Naive thymus-derived CD8-positive, alpha-beta T cell (primary cell): ENCODE measurements at regions not wholly inside any gene's neighbourhood (a gene's known extent, or its start where the extent isn't known, plus 50 kb on each side); places are given as distances from the start of the nearest gene placed in this dataset.
A peak's percentile ranks its signal among the peaks of the same experiment; 100 is the strongest.

Source experiments
- ATAC-seq, 2 donors: fragments of 150-1000 bp; cut with Tn5 transposase in 1 of 2; sonication (Bioruptor Pico), chemical (Tn5 transposase) in 1 of 2; 1 replicate in 1 of 2; 2 replicates in 1 of 2; pipeline ENCODE4 v1.10.0; 2021; ENCODE audit warnings: mild to moderate bottlenecking in 2 of 2, moderate library complexity in 2 of 2
- POLR2A ChIA-PET: fragments of 350-600 bp; sonication (Branson Sonifier 250); formaldehyde crosslinking; loops from one replicate; lab custom pipeline; 2021; ENCODE audit warnings: antibody characterized with exemption; lab: Charles Lee
- DNase-seq, 10 donors: peaks; one replicate each; pipeline versions ENCODE4 v3.0.0 to v3.0.0-alpha.2; 2020 to 2022
- H3K27ac Mint-ChIP-seq, 10 donors: one replicate each; pipeline ENCODE4 v1.8.0; 2020 to 2022; ENCODE audit warnings: mild to moderate bottlenecking in 10 of 10, mixed read lengths in 10 of 10, moderate library complexity in 4 of 10, inconsistent platforms in 1 of 10
- H3K27me3 Mint-ChIP-seq, 5 donors: one replicate each; pipeline ENCODE4 v1.8.0; 2021 to 2022; ENCODE audit warnings: mixed read lengths in 5 of 5
- H3K36me3 Mint-ChIP-seq, 3 donors: one replicate each; pipeline ENCODE4 v1.8.0; 2020 to 2022; ENCODE audit warnings: mixed read lengths in 3 of 3, mild to moderate bottlenecking in 2 of 3, inconsistent platforms in 1 of 3
- H3K4me1 Mint-ChIP-seq, 4 donors: one replicate each; pipeline ENCODE4 v1.8.0; 2021 to 2022; ENCODE audit warnings: mixed read lengths in 4 of 4
- H3K4me3 Mint-ChIP-seq, 10 donors: one replicate each; pipeline ENCODE4 v1.8.0; 2020 to 2022; ENCODE audit warnings: mild to moderate bottlenecking in 10 of 10, mixed read lengths in 10 of 10, moderate library complexity in 6 of 10, inconsistent platforms in 1 of 10
- H3K9me3 Mint-ChIP-seq, 9 donors: one replicate each; pipeline ENCODE4 v1.8.0; 2020 to 2022; ENCODE audit warnings: mixed read lengths in 9 of 9, mild to moderate bottlenecking in 3 of 9, inconsistent platforms in 1 of 9, moderate library complexity in 1 of 9

DNA sequence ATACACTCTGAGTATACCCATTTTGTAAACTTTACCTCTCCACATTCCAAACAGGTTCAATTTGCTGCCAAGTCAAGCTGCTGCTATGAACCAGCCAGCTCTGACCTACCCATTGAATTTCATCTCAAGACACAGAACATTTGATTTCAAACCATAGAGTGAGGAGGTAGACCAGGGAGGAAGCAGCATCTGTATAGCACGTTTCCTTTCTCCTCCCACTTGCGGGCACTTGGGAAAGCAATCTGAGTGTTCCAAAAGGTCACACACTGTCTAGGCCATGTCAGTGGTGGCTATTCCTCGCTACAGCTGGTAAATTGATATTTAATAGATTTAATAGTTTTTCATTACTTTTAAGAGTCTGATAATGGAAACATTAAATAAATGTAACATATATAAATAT is 147.8 kb upstream of the EEPD1 start:
- no peaks in the 10 kb centered on the region for H3K27me3 Mint-ChIP-seq
- no peaks in the 10 kb centered on the region for H3K9me3 Mint-ChIP-seq

DNA sequence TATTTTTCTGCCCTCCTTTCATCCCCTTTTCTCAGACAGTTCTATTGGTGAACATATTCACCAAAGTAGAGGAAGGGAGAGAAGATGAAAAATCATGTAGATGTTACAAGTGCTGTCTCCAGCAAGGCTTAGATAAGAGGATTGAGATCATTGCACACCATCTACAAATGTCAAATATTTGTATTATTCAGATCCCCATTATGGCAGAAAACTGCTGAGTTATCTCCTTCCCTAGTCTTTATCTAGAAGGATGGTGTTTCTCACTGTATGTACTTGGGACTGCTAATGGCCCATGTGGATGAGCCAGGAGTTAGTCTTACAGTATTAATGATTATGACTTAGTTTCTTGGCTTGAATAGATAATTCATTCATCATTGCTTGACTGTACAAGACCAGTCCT is 147.2 kb upstream of the EEPD1 start:
- H3K27ac Mint-ChIP-seq = no peak overlapping the region
- POLR2A ChIA-PET = no interaction called here
- no peak overlapping the region for H3K4me3 Mint-ChIP-seq
- no peaks in the 10 kb centered on the region for H3K36me3 Mint-ChIP-seq
- no peaks in the 10 kb centered on the region for H3K9me3 Mint-ChIP-seq
- DNase-seq (no peak), ATAC-seq (no peak)
- H3K4me1 Mint-ChIP-seq = peaks cover 2 to 8% (median 5%) of the 10 kb centered on the region in 4 donors
- peaks cover 0 to 1% (median 0%) of the 10 kb centered on the region in 5 donors for H3K27me3 Mint-ChIP-seq

More for the DNA sequence above, 147.8 kb upstream of the EEPD1 start:
- ATAC-seq = peak in 1 of 2 donors; percentile 22
- Mint-ChIP-seq H3K36me3 (no peaks in the 10 kb centered on the region), H3K4me3 (no peak overlapping the region), H3K27ac (peak overlapping the region in 1 of 10 donors; percentile 72), H3K4me1 (peaks cover 2 to 8% (median 5%) of the 10 kb centered on the region in 4 donors)
- POLR2A ChIA-PET = no interaction called here
- no peak for DNase-seq

DNA sequence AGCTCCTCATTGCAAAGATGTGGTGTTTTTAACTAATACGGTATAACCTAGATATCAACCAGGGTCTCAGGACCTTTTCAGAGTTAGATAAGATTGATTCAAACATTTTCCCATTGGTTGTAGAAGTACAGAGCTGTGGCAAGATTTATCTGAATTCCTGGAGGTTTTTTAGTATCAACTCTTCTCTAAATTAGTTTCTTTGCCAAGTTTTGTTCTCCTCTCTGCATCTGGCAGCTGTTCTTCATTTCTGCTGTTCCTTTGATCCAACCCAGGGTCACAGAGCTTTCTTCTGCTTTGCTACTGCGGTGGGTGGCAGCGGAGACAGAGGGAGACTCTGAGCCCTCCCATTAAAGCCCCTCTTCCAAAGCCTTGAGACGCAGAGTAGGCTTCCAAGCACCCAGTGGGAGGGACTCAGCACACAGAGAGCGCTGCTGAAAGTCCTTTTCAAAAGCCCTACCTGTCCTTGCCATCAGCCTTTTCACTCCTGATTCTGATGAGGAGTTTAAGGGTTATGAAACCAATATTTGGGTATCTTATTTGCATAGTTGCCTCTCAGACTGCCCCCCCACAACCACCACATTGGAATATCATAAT is 146.3 kb upstream of the EEPD1 start:
- no peak overlapping the region for H3K4me3 Mint-ChIP-seq
- no peaks in the 10 kb centered on the region for H3K36me3 Mint-ChIP-seq
- ATAC-seq (no peak), DNase-seq (no peak)
- no peak overlapping the region for H3K27ac Mint-ChIP-seq
- peaks cover 0 to 4% (median 0%) of the 10 kb centered on the region in 5 donors for H3K27me3 Mint-ChIP-seq
- POLR2A ChIA-PET = no interaction called here
- H3K4me1 Mint-ChIP-seq = peaks cover 2 to 8% (median 5%) of the 10 kb centered on the region in 4 donors
- no peaks in the 10 kb centered on the region for H3K9me3 Mint-ChIP-seq

DNA sequence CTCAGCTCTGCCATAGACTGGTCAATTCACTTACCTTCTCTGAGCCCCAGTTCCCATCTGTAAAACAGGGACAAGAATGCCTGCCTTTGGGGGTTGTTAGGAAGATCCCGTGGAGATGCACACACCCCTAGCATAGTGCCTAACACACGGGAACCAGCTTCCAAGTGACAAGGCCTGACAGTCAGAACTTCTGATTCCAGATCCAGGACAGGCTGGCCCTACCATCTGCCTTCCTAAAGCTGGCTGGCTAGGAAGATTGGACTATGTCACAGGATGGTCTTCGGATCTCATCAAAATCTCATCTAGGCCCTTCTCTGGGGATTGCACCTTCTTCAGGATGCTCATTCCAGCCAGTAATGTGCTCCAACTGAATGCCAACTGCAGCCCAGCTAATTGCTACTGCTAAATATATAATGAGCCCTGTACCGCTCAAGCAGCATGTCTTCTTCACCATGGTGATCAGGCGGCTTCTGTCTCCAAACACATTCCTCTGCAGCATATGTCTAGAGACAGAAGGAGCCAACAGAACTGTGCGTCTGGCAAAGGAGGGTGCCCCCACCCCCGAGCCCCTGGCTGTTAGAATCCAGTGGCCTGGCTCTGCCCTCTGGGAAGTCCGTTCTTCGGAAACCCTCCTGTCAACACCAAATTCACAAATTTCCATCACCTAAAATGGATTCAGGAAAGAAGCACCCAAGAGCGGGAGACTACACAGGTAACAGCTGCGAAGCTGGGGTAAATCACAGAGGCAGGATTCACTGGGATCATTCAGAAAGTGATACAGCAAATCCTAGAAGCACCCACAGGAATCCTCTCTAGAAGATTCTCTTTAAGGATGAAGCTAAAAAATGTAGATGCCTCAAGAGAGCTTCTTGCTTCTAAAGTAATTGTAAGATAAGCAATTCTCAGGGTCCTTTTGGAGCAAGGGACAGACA is 142.1 kb upstream of the EEPD1 start:
- Mint-ChIP-seq H3K4me1 (no peaks in the 10 kb centered on the region), H3K27me3 (peaks cover 0 to 4% (median 0%) of the 10 kb centered on the region in 5 donors), H3K36me3 (no peaks in the 10 kb centered on the region), H3K27ac (no peak overlapping the region), H3K9me3 (no peaks in the 10 kb centered on the region), H3K4me3 (no peak overlapping the region)
- ATAC-seq = no peak
- DNase-seq = no peak
- POLR2A ChIA-PET = no interaction called here

DNA sequence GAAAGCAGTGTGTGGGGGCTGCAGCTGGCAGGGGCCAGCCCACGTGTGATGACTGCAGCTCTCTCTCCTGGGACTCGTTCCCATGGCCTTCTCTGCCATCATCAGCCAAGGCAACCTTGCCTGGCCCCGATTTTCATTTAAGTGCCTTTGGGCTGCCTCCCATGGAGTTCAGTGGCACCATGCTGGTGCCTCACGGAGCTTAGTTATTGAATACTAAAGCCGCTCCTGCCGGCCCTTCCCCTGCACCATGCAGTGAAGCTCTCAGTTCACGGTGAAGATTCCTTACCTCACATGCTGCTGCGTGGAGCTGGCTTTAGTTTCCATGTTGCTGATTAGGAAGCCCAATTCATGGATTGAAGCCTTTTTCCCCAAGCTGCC is 141.5 kb upstream of the EEPD1 start:
- peaks cover 0 to 4% (median 0%) of the 10 kb centered on the region in 5 donors for H3K27me3 Mint-ChIP-seq
- no peak for ATAC-seq
- no peak overlapping the region for H3K4me3 Mint-ChIP-seq
- no peak for DNase-seq
- H3K27ac Mint-ChIP-seq = no peak overlapping the region
- H3K4me1 Mint-ChIP-seq = no peaks in the 10 kb centered on the region
- POLR2A ChIA-PET = no interaction called here
- no peaks in the 10 kb centered on the region for H3K36me3 Mint-ChIP-seq
- no peaks in the 10 kb centered on the region for H3K9me3 Mint-ChIP-seq

DNA sequence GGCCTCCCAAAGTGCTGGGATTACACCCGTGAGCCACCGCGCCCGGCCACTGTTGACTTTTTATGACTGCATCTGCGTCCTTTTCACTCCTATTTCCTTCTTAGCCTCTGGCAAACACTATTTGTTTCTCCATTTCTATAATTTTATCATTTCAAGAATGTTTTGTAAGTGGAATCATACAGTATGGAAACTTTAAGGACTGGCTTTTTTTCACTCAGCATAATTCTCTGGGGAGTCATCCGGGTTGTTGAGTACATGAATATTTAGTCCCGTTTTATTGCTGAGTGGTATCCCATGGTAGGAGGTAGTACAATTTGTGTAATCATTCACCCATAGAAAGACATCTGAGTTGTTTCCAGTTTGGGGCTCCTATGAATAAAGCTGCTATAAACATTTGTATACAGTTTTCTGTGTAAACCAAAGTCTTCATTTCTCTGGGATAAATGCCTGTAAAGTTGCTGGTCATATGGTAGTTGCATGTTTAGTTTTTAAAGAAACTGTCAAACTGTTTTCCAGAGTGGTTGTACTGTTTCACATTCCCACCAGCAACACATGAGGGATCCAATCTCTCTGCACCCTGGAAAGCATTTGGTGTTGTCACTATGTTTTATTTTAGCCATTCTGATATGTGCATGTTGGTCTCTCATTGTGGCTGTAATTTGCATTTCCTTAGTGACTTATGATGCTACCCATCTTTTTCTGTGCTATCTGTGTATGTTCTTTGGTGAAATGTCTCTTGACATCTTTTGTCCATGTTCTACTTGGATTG is 139.6 kb upstream of the EEPD1 start:
- ATAC-seq (no peak), DNase-seq (no peak)
- no peak overlapping the region for H3K27ac Mint-ChIP-seq
- H3K4me3 Mint-ChIP-seq = no peak overlapping the region
- H3K36me3 Mint-ChIP-seq = no peaks in the 10 kb centered on the region
- peaks cover 0 to 4% (median 0%) of the 10 kb centered on the region in 5 donors for H3K27me3 Mint-ChIP-seq
- H3K9me3 Mint-ChIP-seq = no peaks in the 10 kb centered on the region
- no peaks in the 10 kb centered on the region for H3K4me1 Mint-ChIP-seq
- POLR2A ChIA-PET = no interaction called here

DNA sequence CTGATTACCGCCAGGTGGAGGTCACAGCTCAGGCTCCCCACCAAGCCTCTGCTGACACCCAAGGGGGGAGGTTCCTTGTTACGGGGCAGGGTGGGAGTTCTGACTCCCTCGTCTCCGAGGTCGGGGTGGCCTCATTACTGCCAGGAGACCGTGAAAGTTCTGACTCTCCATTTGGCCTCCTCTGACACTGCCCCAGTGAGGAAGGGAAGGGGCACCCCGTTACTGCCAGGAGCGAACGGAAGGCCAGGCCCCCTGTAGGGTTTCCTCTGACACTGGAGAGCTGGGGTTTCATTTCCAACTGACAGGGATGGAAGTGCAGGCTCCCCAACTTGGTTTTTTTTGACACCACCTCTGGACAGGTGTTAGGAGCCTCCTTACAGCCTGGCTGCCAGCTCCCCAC is 138.1 kb upstream of the EEPD1 start:
- POLR2A ChIA-PET = no interaction called here
- Mint-ChIP-seq H3K9me3 (no peaks in the 10 kb centered on the region), H3K27ac (no peak overlapping the region), H3K36me3 (no peaks in the 10 kb centered on the region), H3K4me3 (no peak overlapping the region), H3K27me3 (peaks cover 0 to 4% (median 0%) of the 10 kb centered on the region in 5 donors), H3K4me1 (no peaks in the 10 kb centered on the region)
- ATAC-seq (no peak), DNase-seq (no peak)

DNA sequence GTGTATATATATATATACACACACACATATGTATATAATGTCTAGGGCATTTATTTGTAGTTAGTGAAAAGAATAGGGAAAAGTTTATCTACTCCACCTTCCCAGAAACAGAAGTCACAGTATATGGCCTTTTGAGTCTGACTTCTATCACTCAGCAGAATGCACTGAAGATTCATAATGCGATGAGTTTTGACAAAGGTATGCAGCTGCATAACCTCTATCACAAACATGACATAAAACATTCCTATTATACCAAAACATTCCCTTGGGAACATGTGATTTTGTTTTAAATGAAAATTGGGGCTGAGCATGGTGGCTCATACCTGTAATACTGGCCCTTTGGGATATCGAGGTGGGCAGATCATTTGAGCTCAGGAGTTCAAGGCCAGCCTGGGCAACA is 137.3 kb upstream of the EEPD1 start:
- no peaks in the 10 kb centered on the region for H3K36me3 Mint-ChIP-seq

DNA sequence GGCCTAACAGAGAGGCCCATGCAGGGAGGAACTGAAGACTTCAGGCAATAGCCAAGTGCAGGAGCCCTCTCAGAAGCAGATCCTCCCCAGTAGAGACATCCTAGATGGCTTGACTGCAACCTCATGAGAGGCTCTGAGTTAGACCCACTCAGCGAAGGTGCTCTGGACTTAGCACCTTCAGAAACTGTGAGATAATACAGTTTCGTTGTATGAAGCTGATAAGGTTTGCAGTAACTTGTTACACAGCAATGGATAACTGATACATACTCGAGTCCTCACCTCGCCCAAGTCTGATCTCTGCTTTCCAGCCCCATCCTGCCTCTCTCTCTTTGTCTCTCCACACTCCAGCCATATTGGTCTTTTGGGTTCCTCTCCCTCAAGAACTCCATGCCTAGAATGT is 136.4 kb upstream of the EEPD1 start:
- Mint-ChIP-seq H3K27me3 (peaks cover 0 to 1% (median 0%) of the 10 kb centered on the region in 5 donors), H3K4me1 (no peaks in the 10 kb centered on the region), H3K9me3 (no peaks in the 10 kb centered on the region), H3K27ac (no peak overlapping the region), H3K36me3 (no peaks in the 10 kb centered on the region), H3K4me3 (no peak overlapping the region)
- POLR2A ChIA-PET = no interaction called here
- ATAC-seq (no peak), DNase-seq (no peak)

More for the DNA sequence above, 137.3 kb upstream of the EEPD1 start:
- Mint-ChIP-seq H3K27me3 (peaks cover 0 to 4% (median 0%) of the 10 kb centered on the region in 5 donors), H3K9me3 (no peaks in the 10 kb centered on the region), H3K27ac (no peak overlapping the region), H3K4me1 (no peaks in the 10 kb centered on the region), H3K4me3 (no peak overlapping the region)
- ATAC-seq (no peak), DNase-seq (no peak)
- POLR2A ChIA-PET = no interaction called here

DNA sequence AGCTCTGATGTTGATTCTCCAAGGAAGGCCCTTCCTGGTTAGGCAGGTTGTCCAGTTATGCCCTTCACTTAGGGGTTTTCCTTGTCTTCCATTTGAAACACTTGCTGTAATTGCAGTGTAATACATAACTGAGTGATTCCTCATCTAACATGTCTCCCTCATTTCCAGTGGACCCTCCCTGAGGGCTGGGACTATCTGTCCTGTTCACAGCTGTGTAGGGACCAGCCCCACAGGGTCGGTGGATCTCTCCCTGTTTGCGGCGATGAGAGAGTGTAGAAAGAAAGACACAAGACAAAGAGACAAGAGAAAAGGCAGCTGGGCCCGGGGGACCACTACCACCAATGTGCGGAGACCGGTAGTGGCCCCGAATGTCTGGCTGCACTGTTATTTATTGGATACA is 135.9 kb upstream of the EEPD1 start:
- DNase-seq (no peak), ATAC-seq (no peak)
- H3K9me3 Mint-ChIP-seq = no peaks in the 10 kb centered on the region
- no peak overlapping the region for H3K27ac Mint-ChIP-seq
- H3K27me3 Mint-ChIP-seq = peaks cover 0 to 1% (median 0%) of the 10 kb centered on the region in 5 donors
- no peaks in the 10 kb centered on the region for H3K36me3 Mint-ChIP-seq
- POLR2A ChIA-PET = no interaction called here
- H3K4me1 Mint-ChIP-seq = peaks cover 0 to 2% (median 0%) of the 10 kb centered on the region in 4 donors
- H3K4me3 Mint-ChIP-seq = no peak overlapping the region

DNA sequence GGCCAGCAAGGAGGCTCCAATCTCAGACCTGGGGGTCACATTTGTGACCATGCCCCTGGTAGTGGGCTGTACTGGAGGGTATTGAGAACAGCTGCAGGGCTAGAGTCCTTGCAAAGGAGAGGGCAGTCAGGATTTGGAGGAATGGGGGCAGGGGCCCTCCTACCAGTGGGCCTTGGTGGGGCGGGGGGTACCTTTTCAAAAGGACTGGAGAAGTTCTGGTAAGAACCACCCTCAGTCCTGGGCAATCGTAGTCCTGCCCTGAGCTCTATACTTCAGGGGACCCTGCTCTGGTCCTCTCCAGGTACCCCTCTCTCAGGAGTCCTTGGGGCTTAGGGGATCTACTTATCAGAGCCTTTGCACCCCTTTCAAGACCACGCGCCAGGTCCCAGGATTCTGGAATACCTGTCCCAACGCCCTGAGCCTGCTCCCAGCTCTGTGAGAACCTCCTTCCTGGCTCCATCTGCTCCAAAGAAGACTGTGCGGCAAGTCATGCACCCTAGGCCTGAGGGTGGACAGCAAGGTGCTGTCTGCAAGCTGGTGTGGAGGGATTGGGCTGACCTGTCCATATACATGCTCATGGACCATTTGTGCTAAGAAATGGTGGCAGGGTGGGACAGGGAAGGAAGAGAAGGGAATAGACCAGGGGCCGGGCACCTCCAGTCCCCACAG is 134.1 kb upstream of the EEPD1 start:
- Mint-ChIP-seq H3K4me1 (peaks cover 0 to 2% (median 0%) of the 10 kb centered on the region in 4 donors), H3K27ac (peak overlapping the region in 1 of 10 donors; percentile 35), H3K4me3 (no peak overlapping the region), H3K36me3 (no peaks in the 10 kb centered on the region), H3K9me3 (no peaks in the 10 kb centered on the region), H3K27me3 (peaks cover 0 to 1% (median 0%) of the 10 kb centered on the region in 5 donors)
- no peak for DNase-seq
- POLR2A ChIA-PET = no interaction called here
- no peak for ATAC-seq

DNA sequence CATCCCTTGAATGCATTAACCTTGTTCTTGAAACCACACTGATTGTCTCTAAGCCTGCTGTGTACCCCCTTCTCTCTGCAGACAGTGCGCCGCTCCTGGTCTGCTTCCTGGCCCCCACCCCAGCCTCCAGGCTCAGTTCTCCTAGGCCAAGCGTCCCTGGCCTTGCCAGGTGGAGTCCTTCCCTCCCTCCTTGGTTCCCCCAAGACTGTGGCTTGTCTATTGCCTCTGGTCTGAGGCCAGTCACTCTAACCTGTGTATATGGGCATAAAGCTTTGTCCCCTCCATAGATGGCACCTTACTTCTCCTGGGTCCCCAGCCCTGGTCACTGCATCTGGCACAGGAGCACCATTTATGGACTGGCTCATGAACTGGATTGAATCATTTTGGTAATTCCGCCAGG is 133.5 kb upstream of the EEPD1 start:
- H3K4me1 Mint-ChIP-seq = peaks cover 0 to 2% (median 0%) of the 10 kb centered on the region in 4 donors
- ATAC-seq = no peak
- H3K9me3 Mint-ChIP-seq = no peaks in the 10 kb centered on the region
- H3K27ac Mint-ChIP-seq = no peak overlapping the region
- peaks cover 0 to 1% (median 0%) of the 10 kb centered on the region in 5 donors for H3K27me3 Mint-ChIP-seq
- H3K36me3 Mint-ChIP-seq = no peaks in the 10 kb centered on the region
- no peak for DNase-seq
- H3K4me3 Mint-ChIP-seq = no peak overlapping the region
- POLR2A ChIA-PET = no interaction called here
